GM18517 (cell line): ENCODE measurements at regions not wholly inside any gene's neighbourhood (a gene's known extent, or its start where the extent isn't known, plus 50 kb on each side); places are given as distances from the start of the nearest gene placed in this dataset.
"Not testable (repeated sequence)": the region's sequence is repeated elsewhere in the genome, so short reads cannot be mapped to it uniquely, and the experiment has no call there.

Source experiments
- ATAC-seq: cut with Tn5 transposase; IDR thresholded peaks from one replicate; pipeline ENCODE4 v1.9.1; 2021; ENCODE audit warnings: mild to moderate bottlenecking, moderate library complexity; ENCODE audit not compliant: unreplicated experiment

GRCh38 chr5:96483878-96484277, 50.8 kb upstream of the PCSK1 start:
- ATAC-seq = no peak

- ATAC-seq = no peak
These were observed 54.8 kb upstream of the PCSK1 start for GRCh38 chr5:96487859-96488258.

- no peak for ATAC-seq
These were observed 56.5 kb upstream of the PCSK1 start for GRCh38 chr5:96489532-96489931.

GRCh38 chr5:96492459-96493047, 59.5 kb upstream of the PCSK1 start:
- no peak for ATAC-seq

GRCh38 chr5:96493219-96493790, 60.3 kb upstream of the PCSK1 start:
- ATAC-seq = no peak

GRCh38 chr5:96495412-96495811, 62.4 kb upstream of the PCSK1 start:
- ATAC-seq = not testable (repeated sequence)

- not testable (repeated sequence) for ATAC-seq
These were observed 64.0 kb upstream of the PCSK1 start for GRCh38 chr5:96497027-96497426.

- ATAC-seq = no peak
These were observed 66.8 kb upstream of the PCSK1 start for GRCh38 chr5:96499753-96500345.

- no peak for ATAC-seq
These were observed 69.1 kb upstream of the PCSK1 start for GRCh38 chr5:96501991-96502646.

- no peak for ATAC-seq
These were observed 70.6 kb upstream of the PCSK1 start for GRCh38 chr5:96503501-96504236.

- ATAC-seq = no peak
These were observed 73.3 kb upstream of the PCSK1 start for GRCh38 chr5:96506376-96506775.

GRCh38 chr5:96506866-96507527, 73.9 kb upstream of the PCSK1 start:
- ATAC-seq = no peak

- ATAC-seq = no peak
These were observed 76.3 kb upstream of the PCSK1 start for GRCh38 chr5:96509316-96509715.

- no peak for ATAC-seq
These were observed 76.8 kb upstream of the PCSK1 start for GRCh38 chr5:96509721-96510350.

- ATAC-seq = no peak
These were observed 83.6 kb upstream of the PCSK1 start for GRCh38 chr5:96516631-96517071.

- no peak for ATAC-seq
These were observed 84.2 kb upstream of the PCSK1 start for GRCh38 chr5:96517295-96517694.

- no peak for ATAC-seq
These were observed 87.3 kb upstream of the PCSK1 start for GRCh38 chr5:96520345-96520744.

GRCh38 chr5:96522635-96523355, 89.7 kb upstream of the PCSK1 start:
- no peak for ATAC-seq

GRCh38 chr5:96527768-96528661, 95.0 kb upstream of the PCSK1 start:
- ATAC-seq = no peak
